ENCODE measurements at regions not wholly inside any gene's neighbourhood (a gene's known extent, or its start where the extent isn't known, plus 50 kb on each side); places are given as distances from the start of the nearest gene placed in this dataset.

DNA sequence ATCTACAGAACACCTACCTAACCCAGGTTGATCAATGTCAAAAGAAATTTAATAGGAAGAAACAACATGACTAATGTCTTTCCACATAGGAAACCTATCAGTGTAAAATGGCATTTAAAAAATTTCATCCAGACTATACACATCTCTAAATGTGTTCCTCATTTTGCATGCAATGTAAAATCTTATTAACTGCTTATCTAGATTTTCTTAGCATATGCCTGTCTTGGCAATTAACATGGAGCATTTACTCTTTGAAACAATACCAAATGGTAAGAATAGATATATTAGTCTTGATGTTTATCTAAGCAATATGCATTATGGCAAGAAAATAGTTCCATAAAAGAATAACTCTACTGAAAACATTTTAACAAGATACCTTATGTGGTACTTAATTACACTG, 199.8 kb downstream of the TRAM1L1 start:
- Histone ChIP-seq H3K27me3 (ENCODE audit: insufficient read depth, low read length) (no peaks in the 10 kb centered on the region), H4K20me1 (ENCODE audit: insufficient read depth, low read length) (no peaks in the 10 kb centered on the region), H3K4me1 (ENCODE audit: insufficient read depth, low read length) (no peaks in the 10 kb centered on the region), H3K79me2 (ENCODE audit: insufficient read depth, low read length) (no peaks in the 10 kb centered on the region), H3K9me3 (ENCODE audit: low read depth, low read length) (peaks cover under 1% of the 10 kb centered on the region), H3K36me3 (ENCODE audit: insufficient read depth, low read length) (no peaks in the 10 kb centered on the region), H2AFZ (ENCODE audit: low read length) (no peak overlapping the region), H3K4me2 (ENCODE audit: insufficient read depth, low read length) (no peak overlapping the region), H3K4me3 (ENCODE audit: insufficient read depth, low read length) (no peak overlapping the region), H3K27ac (ENCODE audit: low read depth, low read length) (no peak overlapping the region)
- DNase-seq (ENCODE audit: insufficient read length, low spot score, missing footprints) = no peak
- TF ChIP-seq, protein P1, sequence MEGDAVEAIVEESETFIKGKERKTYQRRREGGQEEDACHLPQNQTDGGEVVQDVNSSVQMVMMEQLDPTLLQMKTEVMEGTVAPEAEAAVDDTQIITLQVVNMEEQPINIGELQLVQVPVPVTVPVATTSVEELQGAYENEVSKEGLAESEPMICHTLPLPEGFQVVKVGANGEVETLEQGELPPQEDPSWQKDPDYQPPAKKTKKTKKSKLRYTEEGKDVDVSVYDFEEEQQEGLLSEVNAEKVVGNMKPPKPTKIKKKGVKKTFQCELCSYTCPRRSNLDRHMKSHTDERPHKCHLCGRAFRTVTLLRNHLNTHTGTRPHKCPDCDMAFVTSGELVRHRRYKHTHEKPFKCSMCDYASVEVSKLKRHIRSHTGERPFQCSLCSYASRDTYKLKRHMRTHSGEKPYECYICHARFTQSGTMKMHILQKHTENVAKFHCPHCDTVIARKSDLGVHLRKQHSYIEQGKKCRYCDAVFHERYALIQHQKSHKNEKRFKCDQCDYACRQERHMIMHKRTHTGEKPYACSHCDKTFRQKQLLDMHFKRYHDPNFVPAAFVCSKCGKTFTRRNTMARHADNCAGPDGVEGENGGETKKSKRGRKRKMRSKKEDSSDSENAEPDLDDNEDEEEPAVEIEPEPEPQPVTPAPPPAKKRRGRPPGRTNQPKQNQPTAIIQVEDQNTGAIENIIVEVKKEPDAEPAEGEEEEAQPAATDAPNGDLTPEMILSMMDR (IDR thresholded peaks at IDR 0.05; ENCODE audit: extremely low read depth, low read depth, low read length) = no peak

DNA sequence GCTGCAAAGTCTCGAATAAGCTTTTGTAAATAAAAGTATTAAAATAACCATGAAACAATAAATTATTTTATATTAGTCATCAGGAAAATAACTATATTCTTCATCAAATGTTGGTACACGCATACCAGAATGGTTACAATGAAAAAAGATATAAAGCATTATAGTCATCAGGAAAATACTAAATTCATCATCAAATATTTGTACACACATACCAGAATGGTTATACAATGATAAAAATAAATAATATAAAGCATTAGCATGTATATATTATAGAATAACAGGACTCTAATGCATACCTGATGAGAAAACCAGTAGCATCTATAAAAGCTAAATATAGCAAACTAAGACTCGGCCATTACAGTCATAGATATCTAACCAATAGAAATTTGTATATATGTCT, 202.9 kb downstream of the TRAM1L1 start:
- Histone ChIP-seq H2AFZ (ENCODE audit: low read length) (no peak overlapping the region), H3K27ac (ENCODE audit: low read depth, low read length) (no peak overlapping the region), H3K36me3 (ENCODE audit: insufficient read depth, low read length) (no peaks in the 10 kb centered on the region), H3K27me3 (ENCODE audit: insufficient read depth, low read length) (no peaks in the 10 kb centered on the region), H3K4me3 (ENCODE audit: insufficient read depth, low read length) (no peak overlapping the region), H3K4me1 (ENCODE audit: insufficient read depth, low read length) (no peaks in the 10 kb centered on the region), H3K79me2 (ENCODE audit: insufficient read depth, low read length) (no peaks in the 10 kb centered on the region), H3K4me2 (ENCODE audit: insufficient read depth, low read length) (no peak overlapping the region), H3K9me3 (ENCODE audit: low read depth, low read length) (peaks cover 2% of the 10 kb centered on the region), H4K20me1 (ENCODE audit: insufficient read depth, low read length) (no peaks in the 10 kb centered on the region)
- no peak for DNase-seq (ENCODE audit: insufficient read length, low spot score, missing footprints)
- TF ChIP-seq, protein P1 (IDR thresholded peaks at IDR 0.05; ENCODE audit: extremely low read depth, low read depth, low read length) = no peak

DNA sequence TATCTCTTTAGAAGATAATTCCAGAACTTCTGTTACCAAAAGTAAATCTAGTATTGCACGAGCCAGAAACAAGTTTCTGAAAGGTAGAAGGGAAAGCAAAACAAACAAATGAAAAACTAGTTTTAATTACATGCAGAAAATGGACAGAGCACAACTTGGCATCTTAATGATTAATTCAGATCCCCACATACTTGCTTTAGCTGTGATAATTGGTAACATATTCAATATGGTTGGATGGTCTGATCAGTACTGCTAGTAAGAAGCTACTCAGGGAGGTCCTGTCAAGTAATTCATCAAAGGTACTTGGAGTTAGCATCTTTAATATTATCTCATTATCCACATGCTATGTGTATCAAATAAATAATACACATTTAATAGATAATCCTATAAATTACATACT, 204.3 kb downstream of the TRAM1L1 start:
- no peaks in the 10 kb centered on the region for H3K36me3 ChIP-seq (ENCODE audit: insufficient read depth, low read length)
- no peaks in the 10 kb centered on the region for H3K4me1 ChIP-seq (ENCODE audit: insufficient read depth, low read length)
- no peak overlapping the region for H3K4me2 ChIP-seq (ENCODE audit: insufficient read depth, low read length)
- H3K79me2 ChIP-seq (ENCODE audit: insufficient read depth, low read length) = no peaks in the 10 kb centered on the region
- no peak for DNase-seq (ENCODE audit: insufficient read length, low spot score, missing footprints)
- H4K20me1 ChIP-seq (ENCODE audit: insufficient read depth, low read length) = no peaks in the 10 kb centered on the region
- H3K4me3 ChIP-seq (ENCODE audit: insufficient read depth, low read length) = no peak overlapping the region
- no peak overlapping the region for H2AFZ ChIP-seq (ENCODE audit: low read length)
- TF ChIP-seq, protein P1 (IDR thresholded peaks at IDR 0.05; ENCODE audit: extremely low read depth, low read depth, low read length) = no peak
- H3K27ac ChIP-seq (ENCODE audit: low read depth, low read length) = no peak overlapping the region
- H3K9me3 ChIP-seq (ENCODE audit: low read depth, low read length) = peaks cover 2% of the 10 kb centered on the region
- H3K27me3 ChIP-seq (ENCODE audit: insufficient read depth, low read length) = no peaks in the 10 kb centered on the region

DNA sequence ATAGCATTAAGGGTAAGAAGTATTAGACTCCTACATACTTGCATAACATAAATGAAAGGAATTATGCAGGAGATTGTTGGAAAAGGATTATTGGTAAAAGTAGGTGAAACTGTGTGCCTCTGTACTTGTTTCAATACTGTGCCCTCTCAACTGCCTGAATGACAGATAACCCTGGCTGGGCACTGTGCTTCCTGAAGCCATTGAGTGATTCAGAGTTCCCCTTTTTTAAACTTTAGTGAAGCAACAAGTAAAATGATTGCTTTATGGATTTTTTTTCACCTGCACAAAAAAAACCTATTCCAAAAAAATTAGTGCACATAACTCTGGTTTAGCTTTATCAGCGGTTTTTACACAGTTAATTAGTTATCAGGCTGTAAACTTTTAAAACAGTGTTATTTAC, 204.8 kb downstream of the TRAM1L1 start:
- Histone ChIP-seq H3K79me2 (ENCODE audit: insufficient read depth, low read length) (no peaks in the 10 kb centered on the region), H3K4me3 (ENCODE audit: insufficient read depth, low read length) (no peak overlapping the region), H2AFZ (ENCODE audit: low read length) (no peak overlapping the region), H3K27me3 (ENCODE audit: insufficient read depth, low read length) (no peaks in the 10 kb centered on the region), H3K4me1 (ENCODE audit: insufficient read depth, low read length) (no peaks in the 10 kb centered on the region), H4K20me1 (ENCODE audit: insufficient read depth, low read length) (no peaks in the 10 kb centered on the region), H3K36me3 (ENCODE audit: insufficient read depth, low read length) (no peaks in the 10 kb centered on the region), H3K27ac (ENCODE audit: low read depth, low read length) (no peak overlapping the region), H3K4me2 (ENCODE audit: insufficient read depth, low read length) (no peak overlapping the region), H3K9me3 (ENCODE audit: low read depth, low read length) (peaks cover 2% of the 10 kb centered on the region)
- TF ChIP-seq, protein P1 (IDR thresholded peaks at IDR 0.05; ENCODE audit: extremely low read depth, low read depth, low read length) = no peak
- no peak for DNase-seq (ENCODE audit: insufficient read length, low spot score, missing footprints)

Measured in osteoblast (primary cell).